ENCODE measurements at regions not wholly inside any gene's neighbourhood (a gene's known extent, or its start where the extent isn't known, plus 50 kb on each side); places are given as distances from the start of the nearest gene placed in this dataset.

- no peak overlapping the region for H2AFZ ChIP-seq (ENCODE audit: low read depth, low read length)
- H3K27me3 ChIP-seq (ENCODE audit: insufficient read depth, low read length, poor library complexity): no peaks in the 10 kb centered on the region
- H3K4me3 ChIP-seq (ENCODE audit: low read depth in 1 of 2, low read length in 2 of 2): no peak overlapping the region
- H3K4me2 ChIP-seq (ENCODE audit: insufficient read depth, low read length): no peak overlapping the region
- no peaks in the 10 kb centered on the region for H4K20me1 ChIP-seq (ENCODE audit: insufficient read depth, low read length)
- no peaks in the 10 kb centered on the region for H3K4me1 ChIP-seq (ENCODE audit: insufficient read depth, low read length)
- no peaks in the 10 kb centered on the region for H3K36me3 ChIP-seq (ENCODE audit: insufficient read depth, low read length)
- DNase-seq: no peak
- H3K79me2 ChIP-seq (ENCODE audit: insufficient read depth, low read length): no peaks in the 10 kb centered on the region
- H3K27ac ChIP-seq (ENCODE audit: low read length): no peak overlapping the region
- no peaks in the 10 kb centered on the region for H3K9me3 ChIP-seq (ENCODE audit: insufficient read depth, low read length, severe bottlenecking)
- TF ChIP-seq EZH2 (IDR thresholded peaks at IDR 0.05; ENCODE audit: borderline replicate concordance, low read depth, low read length, severe bottlenecking) (no peak), CTCF (IDR thresholded peaks at IDR 0.05; ENCODE audit: borderline replicate concordance, extremely low read depth, low read length, poor library complexity, severe bottlenecking) (no peak)
- H3K9ac ChIP-seq (ENCODE audit: low read depth, low read length): no peak overlapping the region
- no peak for ATAC-seq (ENCODE audit: insufficient read depth, low read depth)
Measured at GRCh38 chr6:45730232-45730631, 285.4 kb downstream of the CLIC5 start.

- no peaks in the 10 kb centered on the region for H4K20me1 ChIP-seq (ENCODE audit: insufficient read depth, low read length)
- H3K4me3 ChIP-seq (ENCODE audit: low read depth in 1 of 2, low read length in 2 of 2): no peak overlapping the region
- ATAC-seq (ENCODE audit: insufficient read depth, low read depth) (no peak), DNase-seq (no peak)
- no peak overlapping the region for H3K9ac ChIP-seq (ENCODE audit: low read depth, low read length)
- no peaks in the 10 kb centered on the region for H3K36me3 ChIP-seq (ENCODE audit: insufficient read depth, low read length)
- no peak overlapping the region for H3K27ac ChIP-seq (ENCODE audit: low read length)
- no peaks in the 10 kb centered on the region for H3K27me3 ChIP-seq (ENCODE audit: insufficient read depth, low read length, poor library complexity)
- no peak overlapping the region for H2AFZ ChIP-seq (ENCODE audit: low read depth, low read length)
- no peaks in the 10 kb centered on the region for H3K79me2 ChIP-seq (ENCODE audit: insufficient read depth, low read length)
- no peaks in the 10 kb centered on the region for H3K4me1 ChIP-seq (ENCODE audit: insufficient read depth, low read length)
- TF ChIP-seq CTCF (IDR thresholded peaks at IDR 0.05; ENCODE audit: borderline replicate concordance, extremely low read depth, low read length, poor library complexity, severe bottlenecking) (no peak), EZH2 (IDR thresholded peaks at IDR 0.05; ENCODE audit: borderline replicate concordance, low read depth, low read length, severe bottlenecking) (no peak)
- no peak overlapping the region for H3K4me2 ChIP-seq (ENCODE audit: insufficient read depth, low read length)
- H3K9me3 ChIP-seq (ENCODE audit: insufficient read depth, low read length, severe bottlenecking): no peaks in the 10 kb centered on the region
Measured at GRCh38 chr6:45728674-45729073, 287.0 kb downstream of the CLIC5 start.

GRCh38 chr6:45727819-45728449, 287.7 kb downstream of the CLIC5 start:
- no peak overlapping the region for H2AFZ ChIP-seq (ENCODE audit: low read depth, low read length)
- H3K9me3 ChIP-seq (ENCODE audit: insufficient read depth, low read length, severe bottlenecking): peaks cover 3% of the 10 kb centered on the region
- no peak overlapping the region for H3K27ac ChIP-seq (ENCODE audit: low read length)
- H4K20me1 ChIP-seq (ENCODE audit: insufficient read depth, low read length): no peaks in the 10 kb centered on the region
- TF ChIP-seq EZH2 (IDR thresholded peaks at IDR 0.05; ENCODE audit: borderline replicate concordance, low read depth, low read length, severe bottlenecking) (no peak), CTCF (IDR thresholded peaks at IDR 0.05; ENCODE audit: borderline replicate concordance, extremely low read depth, low read length, poor library complexity, severe bottlenecking) (no peak)
- H3K79me2 ChIP-seq (ENCODE audit: insufficient read depth, low read length): no peaks in the 10 kb centered on the region
- DNase-seq: no peak
- H3K27me3 ChIP-seq (ENCODE audit: insufficient read depth, low read length, poor library complexity): no peaks in the 10 kb centered on the region
- no peak overlapping the region for H3K9ac ChIP-seq (ENCODE audit: low read depth, low read length)
- no peaks in the 10 kb centered on the region for H3K4me1 ChIP-seq (ENCODE audit: insufficient read depth, low read length)
- no peak for ATAC-seq (ENCODE audit: insufficient read depth, low read depth)
- H3K4me3 ChIP-seq (ENCODE audit: low read depth in 1 of 2, low read length in 2 of 2): no peak overlapping the region
- no peaks in the 10 kb centered on the region for H3K36me3 ChIP-seq (ENCODE audit: insufficient read depth, low read length)
- H3K4me2 ChIP-seq (ENCODE audit: insufficient read depth, low read length): no peak overlapping the region
